ENCODE measurements at regions not wholly inside any gene's neighbourhood (a gene's known extent, or its start where the extent isn't known, plus 50 kb on each side); places are given as distances from the start of the nearest gene placed in this dataset.
A peak's percentile ranks its signal among the peaks of the same experiment; 100 is the strongest.

DNA sequence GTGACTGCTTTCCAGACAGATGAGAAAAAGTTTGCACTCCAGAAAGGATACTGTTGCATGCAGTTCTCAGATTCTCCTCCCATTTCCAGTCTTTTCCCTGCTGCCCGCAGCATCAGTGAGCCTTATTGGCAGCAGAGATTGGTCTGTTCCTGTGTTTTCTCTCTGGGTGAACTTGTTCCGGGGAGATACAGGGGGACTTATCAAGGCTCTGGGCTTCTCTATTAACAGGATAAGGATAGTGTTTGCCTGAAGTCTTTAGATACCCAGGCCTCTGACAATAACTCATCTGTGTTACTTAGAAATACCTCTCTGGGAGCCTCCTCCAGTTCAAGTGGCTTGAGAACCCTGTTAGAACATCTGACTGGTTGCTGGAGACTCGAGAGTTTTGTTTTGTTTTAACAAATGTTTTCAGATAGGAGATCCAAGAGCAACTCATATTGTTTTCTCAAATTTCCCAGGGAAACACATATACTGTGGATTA lies 154.7 kb downstream of the BLID start:
- 65 to 79% methylated on average over 3 of the region's 3 CpGs for WGBS, 2 donors
- H3K9me3 ChIP-seq (ENCODE audit: control insufficient read depth in 4 of 4, insufficient read depth in 3 of 4, low read length in 3 of 4): no peaks in the 10 kb centered on the region
- ATAC-seq (ENCODE audit: insufficient read depth, low FRiP score): no peak

DNA sequence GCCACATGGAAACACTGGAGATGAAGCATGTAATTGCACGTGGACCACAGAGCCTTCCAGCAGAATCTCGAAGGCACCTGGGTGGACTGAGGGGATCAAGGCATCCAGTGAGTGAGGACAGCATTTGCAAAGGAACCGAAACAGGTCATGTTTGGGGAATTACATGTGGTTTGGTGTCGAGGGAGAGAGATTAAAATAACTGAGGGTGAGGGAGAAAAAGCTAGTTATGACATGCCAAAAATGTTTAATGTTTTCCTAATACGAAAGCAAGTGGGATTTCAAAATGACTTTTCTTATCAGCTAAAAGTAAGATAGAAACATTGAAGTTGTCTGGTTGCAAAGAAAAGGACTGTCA lies 157.1 kb downstream of the BLID start:
- TF ChIP-seq, protein P1, sequence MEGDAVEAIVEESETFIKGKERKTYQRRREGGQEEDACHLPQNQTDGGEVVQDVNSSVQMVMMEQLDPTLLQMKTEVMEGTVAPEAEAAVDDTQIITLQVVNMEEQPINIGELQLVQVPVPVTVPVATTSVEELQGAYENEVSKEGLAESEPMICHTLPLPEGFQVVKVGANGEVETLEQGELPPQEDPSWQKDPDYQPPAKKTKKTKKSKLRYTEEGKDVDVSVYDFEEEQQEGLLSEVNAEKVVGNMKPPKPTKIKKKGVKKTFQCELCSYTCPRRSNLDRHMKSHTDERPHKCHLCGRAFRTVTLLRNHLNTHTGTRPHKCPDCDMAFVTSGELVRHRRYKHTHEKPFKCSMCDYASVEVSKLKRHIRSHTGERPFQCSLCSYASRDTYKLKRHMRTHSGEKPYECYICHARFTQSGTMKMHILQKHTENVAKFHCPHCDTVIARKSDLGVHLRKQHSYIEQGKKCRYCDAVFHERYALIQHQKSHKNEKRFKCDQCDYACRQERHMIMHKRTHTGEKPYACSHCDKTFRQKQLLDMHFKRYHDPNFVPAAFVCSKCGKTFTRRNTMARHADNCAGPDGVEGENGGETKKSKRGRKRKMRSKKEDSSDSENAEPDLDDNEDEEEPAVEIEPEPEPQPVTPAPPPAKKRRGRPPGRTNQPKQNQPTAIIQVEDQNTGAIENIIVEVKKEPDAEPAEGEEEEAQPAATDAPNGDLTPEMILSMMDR (IDR thresholded peaks at IDR 0.05; ENCODE audit: control extremely low read depth, extremely low read depth): no peak
- 72 to 74% methylated on average over 5 of the region's 5 CpGs for WGBS, 2 donors
- no peak for ATAC-seq (ENCODE audit: insufficient read depth, low FRiP score)

More for the DNA sequence above, 154.7 kb downstream of the BLID start:
- TF ChIP-seq, protein P1 (IDR thresholded peaks at IDR 0.05; ENCODE audit: control extremely low read depth, extremely low read depth): no peak
- peaks cover 0 to 10% (median 8%) of the 10 kb centered on the region in 5 donors for H3K4me1 ChIP-seq (ENCODE audit: control insufficient read depth in 5 of 5, insufficient read depth in 5 of 5, low read length in 5 of 5)
- H3K4me3 ChIP-seq: no peak overlapping the region
- no peak overlapping the region for H3K9ac ChIP-seq (ENCODE audit: insufficient read depth in 1 of 2, low read length in 2 of 2)
- no peaks in the 10 kb centered on the region for H3K36me3 ChIP-seq (ENCODE audit: control insufficient read depth in 4 of 4, insufficient read depth in 4 of 4, low read length in 4 of 4)
- no peaks in the 10 kb centered on the region for H3K27me3 ChIP-seq (ENCODE audit: control insufficient read depth in 3 of 3, insufficient read depth in 3 of 3, low read length in 2 of 3)
- no peak overlapping the region for H3K27ac ChIP-seq (ENCODE audit: low read depth in 1 of 2, low read length in 1 of 2)
- DNase-seq: peak in 1 of 3 donors; percentile 7

DNA sequence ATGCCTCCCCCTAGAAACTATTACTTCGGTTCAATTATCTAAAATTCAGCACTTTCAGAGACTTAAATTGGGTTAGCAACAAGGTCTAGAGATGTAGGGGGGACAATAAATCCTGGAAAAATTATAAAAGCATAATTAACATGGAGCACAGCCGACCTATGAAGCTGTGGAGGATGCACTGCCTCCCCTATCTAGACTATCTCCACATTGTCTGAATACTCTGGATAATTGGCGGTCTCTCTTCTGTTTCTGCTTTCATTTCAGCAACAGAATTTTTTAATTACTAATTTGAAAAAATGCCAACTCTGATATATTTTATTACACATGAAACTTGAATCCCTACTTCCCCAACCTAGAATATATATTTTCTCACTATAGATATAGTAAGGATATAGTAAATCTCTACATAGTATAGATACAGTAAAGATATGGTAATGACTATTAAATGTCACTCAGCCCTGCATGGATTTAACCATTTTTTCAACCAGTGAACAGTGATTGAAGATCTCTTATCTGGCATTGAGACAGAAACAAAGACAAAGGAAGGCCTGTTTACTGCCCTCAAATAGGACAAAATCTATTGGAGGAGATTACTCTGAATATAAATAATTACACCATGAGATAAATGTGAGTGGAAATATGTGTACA lies 157.6 kb downstream of the BLID start:
- ATAC-seq (ENCODE audit: insufficient read depth, low FRiP score): no peak
- WGBS, 2 donors: 94 to 95% methylated on average over 3 of the region's 3 CpGs
- H3K27ac ChIP-seq (ENCODE audit: low read depth in 1 of 2, low read length in 1 of 2): no peak overlapping the region

More for the DNA sequence above, 157.1 kb downstream of the BLID start:
- Histone ChIP-seq H3K27me3 (ENCODE audit: control insufficient read depth in 3 of 3, insufficient read depth in 3 of 3, low read length in 2 of 3) (no peaks in the 10 kb centered on the region), H3K9me3 (ENCODE audit: control insufficient read depth in 4 of 4, insufficient read depth in 3 of 4, low read length in 3 of 4) (no peaks in the 10 kb centered on the region), H3K36me3 (ENCODE audit: control insufficient read depth in 4 of 4, insufficient read depth in 4 of 4, low read length in 4 of 4) (no peaks in the 10 kb centered on the region), H3K9ac (ENCODE audit: insufficient read depth in 1 of 2, low read length in 2 of 2) (no peak overlapping the region), H3K27ac (ENCODE audit: low read depth in 1 of 2, low read length in 1 of 2) (no peak overlapping the region), H3K4me1 (ENCODE audit: control insufficient read depth in 5 of 5, insufficient read depth in 5 of 5, low read length in 5 of 5) (peaks cover 0 to 9% (median 0%) of the 10 kb centered on the region in 5 donors), H3K4me3 (no peak overlapping the region)
- DNase-seq: peak in 1 of 3 donors; percentile 8

More for the DNA sequence above, 157.6 kb downstream of the BLID start:
- Histone ChIP-seq H3K27me3 (ENCODE audit: control insufficient read depth in 3 of 3, insufficient read depth in 3 of 3, low read length in 2 of 3) (no peaks in the 10 kb centered on the region), H3K36me3 (ENCODE audit: control insufficient read depth in 4 of 4, insufficient read depth in 4 of 4, low read length in 4 of 4) (no peaks in the 10 kb centered on the region), H3K4me1 (ENCODE audit: control insufficient read depth in 5 of 5, insufficient read depth in 5 of 5, low read length in 5 of 5) (peaks cover 0 to 9% (median 0%) of the 10 kb centered on the region in 5 donors), H3K9ac (ENCODE audit: insufficient read depth in 1 of 2, low read length in 2 of 2) (no peak overlapping the region), H3K9me3 (ENCODE audit: control insufficient read depth in 4 of 4, insufficient read depth in 3 of 4, low read length in 3 of 4) (no peaks in the 10 kb centered on the region), H3K4me3 (no peak overlapping the region)
- DNase-seq: no peak
- TF ChIP-seq, protein P1 (IDR thresholded peaks at IDR 0.05; ENCODE audit: control extremely low read depth, extremely low read depth): no peak
